Ishikawa (cell line): ENCODE measurements at regions not wholly inside any gene's neighbourhood (a gene's known extent, or its start where the extent isn't known, plus 50 kb on each side); places are given as distances from the start of the nearest gene placed in this dataset.

Experiments used
- CEBPB ChIP-seq: IDR thresholded peaks from 2 replicates; pipeline ENCODE4 v1.6.1; 2012
- CREB1 ChIP-seq: IDR thresholded peaks from 2 replicates; pipeline ENCODE4 v1.6.1; 2012; ENCODE audit warnings: low read depth
- EGR1 ChIP-seq: IDR thresholded peaks from 2 replicates; pipeline ENCODE4 v1.6.1; 2012
- EP300 ChIP-seq: IDR thresholded peaks from 2 replicates; pipeline ENCODE4 v1.6.1; 2012; ENCODE audit warnings: borderline replicate concordance
- FOXM1 ChIP-seq: IDR thresholded peaks from 2 replicates; pipeline ENCODE4 v1.6.1; 2012; ENCODE audit warnings: low read depth, borderline replicate concordance
- MAX ChIP-seq: IDR thresholded peaks from 2 replicates; pipeline ENCODE4 v1.6.1; 2012
- NFIC ChIP-seq: IDR thresholded peaks from 2 replicates; pipeline ENCODE4 v1.6.1; 2012
- RAD21 ChIP-seq: IDR thresholded peaks from 2 replicates; pipeline ENCODE4 v1.6.1; 2012; ENCODE audit warnings: low read depth
- TAF1 ChIP-seq: IDR thresholded peaks from 2 replicates; pipeline ENCODE4 v1.6.1; 2012; ENCODE audit warnings: low read depth, mild to moderate bottlenecking
- TCF12 ChIP-seq: IDR thresholded peaks from 2 replicates; pipeline ENCODE4 v1.6.1; 2012; ENCODE audit warnings: low read depth
- TEAD4 ChIP-seq: IDR thresholded peaks from 2 replicates; pipeline ENCODE4 v1.6.1; 2012
- YY1 ChIP-seq: IDR thresholded peaks from 2 replicates; pipeline ENCODE4 v1.6.1; 2012; ENCODE audit warnings: low read depth
- ZBTB7A ChIP-seq: IDR thresholded peaks from 2 replicates; pipeline ENCODE4 v1.6.1; 2012; ENCODE audit warnings: low read depth
- TF ChIP-seq, protein P1 (sequence below): IDR thresholded peaks from 2 replicates; pipeline ENCODE4 v1.6.1; 2012; ENCODE audit warnings: low read depth, mild to moderate bottlenecking
- TF ChIP-seq, protein P2 (sequence below): IDR thresholded peaks from 2 replicates; pipeline ENCODE4 v1.6.1; 2012

- TF ChIP-seq, protein P1, sequence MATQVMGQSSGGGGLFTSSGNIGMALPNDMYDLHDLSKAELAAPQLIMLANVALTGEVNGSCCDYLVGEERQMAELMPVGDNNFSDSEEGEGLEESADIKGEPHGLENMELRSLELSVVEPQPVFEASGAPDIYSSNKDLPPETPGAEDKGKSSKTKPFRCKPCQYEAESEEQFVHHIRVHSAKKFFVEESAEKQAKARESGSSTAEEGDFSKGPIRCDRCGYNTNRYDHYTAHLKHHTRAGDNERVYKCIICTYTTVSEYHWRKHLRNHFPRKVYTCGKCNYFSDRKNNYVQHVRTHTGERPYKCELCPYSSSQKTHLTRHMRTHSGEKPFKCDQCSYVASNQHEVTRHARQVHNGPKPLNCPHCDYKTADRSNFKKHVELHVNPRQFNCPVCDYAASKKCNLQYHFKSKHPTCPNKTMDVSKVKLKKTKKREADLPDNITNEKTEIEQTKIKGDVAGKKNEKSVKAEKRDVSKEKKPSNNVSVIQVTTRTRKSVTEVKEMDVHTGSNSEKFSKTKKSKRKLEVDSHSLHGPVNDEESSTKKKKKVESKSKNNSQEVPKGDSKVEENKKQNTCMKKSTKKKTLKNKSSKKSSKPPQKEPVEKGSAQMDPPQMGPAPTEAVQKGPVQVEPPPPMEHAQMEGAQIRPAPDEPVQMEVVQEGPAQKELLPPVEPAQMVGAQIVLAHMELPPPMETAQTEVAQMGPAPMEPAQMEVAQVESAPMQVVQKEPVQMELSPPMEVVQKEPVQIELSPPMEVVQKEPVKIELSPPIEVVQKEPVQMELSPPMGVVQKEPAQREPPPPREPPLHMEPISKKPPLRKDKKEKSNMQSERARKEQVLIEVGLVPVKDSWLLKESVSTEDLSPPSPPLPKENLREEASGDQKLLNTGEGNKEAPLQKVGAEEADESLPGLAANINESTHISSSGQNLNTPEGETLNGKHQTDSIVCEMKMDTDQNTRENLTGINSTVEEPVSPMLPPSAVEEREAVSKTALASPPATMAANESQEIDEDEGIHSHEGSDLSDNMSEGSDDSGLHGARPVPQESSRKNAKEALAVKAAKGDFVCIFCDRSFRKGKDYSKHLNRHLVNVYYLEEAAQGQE, result no peak
- TF ChIP-seq NFIC (no peak), ZBTB7A (no peak), TAF1 (no peak), CEBPB (peak; percentile 44; the same call in 1 of the 2 replicates), YY1 (no peak), TCF12 (no peak), TEAD4 (no peak), FOXM1 (no peak), RAD21 (peak; percentile 46)
Measured at GRCh38 chr15:31435261-31435911, 108.8 kb downstream of the KLF13 start.

GRCh38 chr15:31435912-31436628 is 109.4 kb downstream of the KLF13 start:
- TF ChIP-seq MAX (no peak), ZBTB7A (no peak), RAD21 (no peak), TEAD4 (no peak), EGR1 (no peak), YY1 (no peak), FOXM1 (no peak), CEBPB (no peak), TAF1 (no peak), NFIC (no peak), CREB1 (no peak)
- TF ChIP-seq, protein P1, result no peak

- TF ChIP-seq RAD21 (no peak), FOXM1 (no peak), TEAD4 (no peak), TAF1 (no peak), NFIC (no peak), CEBPB (no peak), EP300 (no peak), MAX (no peak), CREB1 (no peak), ZBTB7A (no peak)
- TF ChIP-seq, protein P2, sequence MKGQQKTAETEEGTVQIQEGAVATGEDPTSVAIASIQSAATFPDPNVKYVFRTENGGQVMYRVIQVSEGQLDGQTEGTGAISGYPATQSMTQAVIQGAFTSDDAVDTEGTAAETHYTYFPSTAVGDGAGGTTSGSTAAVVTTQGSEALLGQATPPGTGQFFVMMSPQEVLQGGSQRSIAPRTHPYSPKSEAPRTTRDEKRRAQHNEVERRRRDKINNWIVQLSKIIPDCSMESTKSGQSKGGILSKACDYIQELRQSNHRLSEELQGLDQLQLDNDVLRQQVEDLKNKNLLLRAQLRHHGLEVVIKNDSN, result no peak
- TF ChIP-seq, protein P1, result no peak
Measured at GRCh38 chr15:31437686-31438085, 111.1 kb downstream of the KLF13 start.

- TF ChIP-seq, protein P2, result peak; percentile 27; the same call in 1 of the 2 replicates
- TF ChIP-seq RAD21 (no peak), FOXM1 (no peak)
Measured at GRCh38 chr15:31438601-31439265, 112.1 kb downstream of the KLF13 start.
